Stimulated activated CD4-positive, alpha-beta T cell treated with anti-CD3 and anti-CD28 coated beads, Interleukin-1b, Interleukin-23, amount 100 ng/mL, for 24 hours (primary cell): ENCODE measurements at regions not wholly inside any gene's neighbourhood (a gene's known extent, or its start where the extent isn't known, plus 50 kb on each side); places are given as distances from the start of the nearest gene placed in this dataset.
"Not testable (repeated sequence)": the region's sequence is repeated elsewhere in the genome, so short reads cannot be mapped to it uniquely, and the experiment has no call there.

ENCODE experiments used
- DNase-seq, 4 experiments: peaks; one replicate each; pipeline ENCODE4 v3.0.0-alpha.2; 2020; ENCODE audit warnings: low read depth in 4 of 4, low spot score in 1 of 4

- DNase-seq = not testable (repeated sequence)
Measured at GRCh38 chr6:121685806-121686205, 250.4 kb downstream of the GJA1 start.

- no peak for DNase-seq
Measured at GRCh38 chr6:121686611-121687023, 251.2 kb downstream of the GJA1 start.

- DNase-seq = no peak
Measured at GRCh38 chr6:121688974-121689373, 253.5 kb downstream of the GJA1 start.

GRCh38 chr6:121691126-121691551 lies 255.7 kb downstream of the GJA1 start:
- no peak for DNase-seq

GRCh38 chr6:121694389-121694788 lies 258.9 kb downstream of the GJA1 start:
- DNase-seq = no peak

- no peak for DNase-seq
Measured at GRCh38 chr6:121694801-121695251, 259.4 kb downstream of the GJA1 start.

- DNase-seq = no peak
Measured at GRCh38 chr6:121695329-121695728, 259.9 kb downstream of the GJA1 start.

GRCh38 chr6:121697921-121698320 lies 262.5 kb downstream of the GJA1 start:
- no peak for DNase-seq

- no peak for DNase-seq
Measured at GRCh38 chr6:121698617-121699016, 263.2 kb downstream of the GJA1 start.

GRCh38 chr6:121703129-121703528 lies 267.7 kb downstream of the GJA1 start:
- not testable (repeated sequence) for DNase-seq

GRCh38 chr6:121711472-121711871 lies 276.0 kb downstream of the GJA1 start:
- no peak for DNase-seq

GRCh38 chr6:121717686-121718085 lies 282.2 kb downstream of the GJA1 start:
- no peak for DNase-seq

- not testable (repeated sequence) for DNase-seq
Measured at GRCh38 chr6:121720867-121721266, 285.4 kb downstream of the GJA1 start.

- no peak for DNase-seq
Measured at GRCh38 chr6:121723623-121724022, 288.2 kb downstream of the GJA1 start.

- no peak for DNase-seq
Measured at GRCh38 chr6:121724576-121724975, 289.1 kb downstream of the GJA1 start.

- DNase-seq = no peak
Measured at GRCh38 chr6:121726596-121726995, 291.1 kb downstream of the GJA1 start.

- DNase-seq = no peak
Measured at GRCh38 chr6:121730616-121731015, 295.2 kb downstream of the GJA1 start.

- DNase-seq = no peak
Measured at GRCh38 chr6:121731381-121731780, 295.9 kb downstream of the GJA1 start.

GRCh38 chr6:121732641-121733040 lies 297.2 kb downstream of the GJA1 start:
- no peak for DNase-seq

GRCh38 chr6:121733234-121733633 lies 297.8 kb downstream of the GJA1 start:
- no peak for DNase-seq

GRCh38 chr6:121740188-121740587 lies 304.7 kb downstream of the GJA1 start:
- DNase-seq = not testable (repeated sequence)

- no peak for DNase-seq
Measured at GRCh38 chr6:121743691-121744090, 308.2 kb downstream of the GJA1 start.

GRCh38 chr6:121748376-121748775 lies 312.9 kb downstream of the GJA1 start:
- DNase-seq = no peak

- no peak for DNase-seq
Measured at GRCh38 chr6:121748850-121749249, 313.4 kb downstream of the GJA1 start.
